A673 (cell line): ENCODE measurements at regions not wholly inside any gene's neighbourhood (a gene's known extent, or its start where the extent isn't known, plus 50 kb on each side); places are given as distances from the start of the nearest gene placed in this dataset.

Experiments used
- EZH2 ChIP-seq: fragments of 200-600 bp; sonication (generic); IDR thresholded peaks from 2 replicates; pipeline ENCODE4 v1.6.1; 2017; ENCODE audit warnings: borderline replicate concordance, low read depth, mild to moderate bottlenecking, mixed read lengths, antibody characterized with exemption, low read length; ENCODE audit not compliant: poor library complexity, severe bottlenecking
- TF ChIP-seq, protein P1 (sequence below): fragments of 300-800, 200-600 bp; sonication (generic); conservative IDR thresholded peaks from 2 replicates; pipeline ENCODE4 v1.5.1; 2017; ENCODE audit warnings: low read depth, mild to moderate bottlenecking, antibody characterized with exemption, low read length, moderate library complexity, mixed read lengths

GRCh38 chr5:121384359-121384758 lies 467.3 kb upstream of the FTMT start:
- TF ChIP-seq, protein P1, sequence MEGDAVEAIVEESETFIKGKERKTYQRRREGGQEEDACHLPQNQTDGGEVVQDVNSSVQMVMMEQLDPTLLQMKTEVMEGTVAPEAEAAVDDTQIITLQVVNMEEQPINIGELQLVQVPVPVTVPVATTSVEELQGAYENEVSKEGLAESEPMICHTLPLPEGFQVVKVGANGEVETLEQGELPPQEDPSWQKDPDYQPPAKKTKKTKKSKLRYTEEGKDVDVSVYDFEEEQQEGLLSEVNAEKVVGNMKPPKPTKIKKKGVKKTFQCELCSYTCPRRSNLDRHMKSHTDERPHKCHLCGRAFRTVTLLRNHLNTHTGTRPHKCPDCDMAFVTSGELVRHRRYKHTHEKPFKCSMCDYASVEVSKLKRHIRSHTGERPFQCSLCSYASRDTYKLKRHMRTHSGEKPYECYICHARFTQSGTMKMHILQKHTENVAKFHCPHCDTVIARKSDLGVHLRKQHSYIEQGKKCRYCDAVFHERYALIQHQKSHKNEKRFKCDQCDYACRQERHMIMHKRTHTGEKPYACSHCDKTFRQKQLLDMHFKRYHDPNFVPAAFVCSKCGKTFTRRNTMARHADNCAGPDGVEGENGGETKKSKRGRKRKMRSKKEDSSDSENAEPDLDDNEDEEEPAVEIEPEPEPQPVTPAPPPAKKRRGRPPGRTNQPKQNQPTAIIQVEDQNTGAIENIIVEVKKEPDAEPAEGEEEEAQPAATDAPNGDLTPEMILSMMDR = no peak
- TF ChIP-seq EZH2 = no peak
